Calu3 (cell line): ENCODE measurements at regions not wholly inside any gene's neighbourhood (a gene's known extent, or its start where the extent isn't known, plus 50 kb on each side); places are given as distances from the start of the nearest gene placed in this dataset.

ENCODE experiments used
- BruUV-seq: library from RNA; stranded (reverse); fragments of 400-500 nt; replicated peaks from 2 replicates; lab custom pipeline; 2021; lab: Mats Ljungman, UMichigan
- CTCF ChIA-PET: fragments of 300-600 bp; sonication (Branson Sonifier 250); formaldehyde crosslinking; loops from one replicate; lab custom pipeline; 2022; ENCODE audit warnings: antibody characterized with exemption; lab: Charles Lee
- DNase-seq: peaks from one replicate; pipeline ENCODE4 v3.0.0; 2022
- H3K27ac Mint-ChIP-seq: one replicate; pipeline ENCODE4 v1.8.0; 2022; ENCODE audit warnings: mixed read lengths; ENCODE audit not compliant: unreplicated experiment
- H3K27me3 Mint-ChIP-seq: one replicate; pipeline ENCODE4 v1.8.0; 2022; ENCODE audit warnings: mixed read lengths; ENCODE audit not compliant: unreplicated experiment
- H3K36me3 Mint-ChIP-seq: one replicate; pipeline ENCODE4 v1.8.0; 2022; ENCODE audit warnings: mild to moderate bottlenecking, moderate library complexity, mixed read lengths; ENCODE audit not compliant: insufficient read depth, unreplicated experiment
- H3K4me1 Mint-ChIP-seq: one replicate; pipeline ENCODE4 v1.8.0; 2022; ENCODE audit warnings: mild to moderate bottlenecking, low read depth, mixed read lengths; ENCODE audit not compliant: unreplicated experiment
- H3K4me3 Mint-ChIP-seq: one replicate; pipeline ENCODE4 v1.8.0; 2022; ENCODE audit warnings: mild to moderate bottlenecking, low read depth, moderate library complexity, mixed read lengths; ENCODE audit not compliant: unreplicated experiment
- H3K9me3 Mint-ChIP-seq: one replicate; pipeline ENCODE4 v1.8.0; 2022; ENCODE audit warnings: low read depth, mixed read lengths; ENCODE audit not compliant: unreplicated experiment
- CTCF ChIP-seq: fragments of 200-600 bp; IDR thresholded peaks from one replicate; pipeline ENCODE4 v1.8.0; 2022; ENCODE audit warnings: antibody characterized with exemption; ENCODE audit not compliant: unreplicated experiment
- intact Hi-C: fragments of 100-400 bp; cut with micrococcal nuclease; formaldehyde crosslinking; loops from one replicate; pipeline ENCODE4 v1.10.0; 2022; ENCODE audit not compliant: unreplicated experiment

GRCh38 chr11:24344222-24344621 is 152.6 kb upstream of the LUZP2 start:
- no peak overlapping the region for H3K27ac Mint-ChIP-seq
- TF ChIP-seq CTCF: no peak
- CTCF ChIA-PET: no interaction called here
- H3K9me3 Mint-ChIP-seq: no peaks in the 10 kb centered on the region
- no peaks in the 10 kb centered on the region for H3K4me1 Mint-ChIP-seq
- intact Hi-C loops: no loop called here
- no peaks in the 10 kb centered on the region for H3K27me3 Mint-ChIP-seq
- no peak for DNase-seq
- no peak overlapping the region for H3K4me3 Mint-ChIP-seq
- no peaks in the 10 kb centered on the region for H3K36me3 Mint-ChIP-seq
- BruUV-seq: no TSS peak

- TF ChIP-seq CTCF: no peak
- intact Hi-C loops: no loop called here
- no peak for DNase-seq
- Mint-ChIP-seq H3K9me3 (no peaks in the 10 kb centered on the region), H3K4me1 (no peaks in the 10 kb centered on the region), H3K4me3 (no peak overlapping the region), H3K27ac (no peak overlapping the region), H3K36me3 (no peaks in the 10 kb centered on the region), H3K27me3 (no peaks in the 10 kb centered on the region)
- no TSS peak for BruUV-seq
- CTCF ChIA-PET: no interaction called here
Observed at GRCh38 chr11:24348908-24349307, 147.9 kb upstream of the LUZP2 start.

DNA sequence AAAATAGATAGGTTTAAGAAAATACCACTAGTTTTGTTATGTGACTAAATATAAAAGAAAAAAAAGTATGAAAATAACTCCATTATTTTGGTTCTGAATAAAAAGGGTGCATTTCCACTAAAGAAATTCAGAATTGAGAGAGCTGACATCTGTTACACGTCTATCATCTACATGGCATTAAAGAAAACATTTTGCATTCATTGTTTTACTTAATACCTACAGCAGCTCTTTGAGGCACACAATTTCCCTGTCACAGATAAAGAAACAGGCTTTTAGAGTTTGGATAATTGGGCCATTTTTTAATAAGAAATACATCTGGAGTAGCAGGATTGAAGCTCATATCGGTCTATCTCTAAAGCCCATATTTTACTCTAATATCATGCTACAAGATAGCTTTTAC is 145.7 kb upstream of the LUZP2 start:
- CTCF ChIA-PET: no interaction called here
- DNase-seq: no peak
- intact Hi-C loops: no loop called here
- no TSS peak for BruUV-seq
- H3K4me3 Mint-ChIP-seq: no peak overlapping the region
- H3K27me3 Mint-ChIP-seq: no peaks in the 10 kb centered on the region
- H3K27ac Mint-ChIP-seq: no peak overlapping the region
- H3K36me3 Mint-ChIP-seq: no peaks in the 10 kb centered on the region
- no peak for TF ChIP-seq CTCF
- H3K9me3 Mint-ChIP-seq: no peaks in the 10 kb centered on the region
- no peaks in the 10 kb centered on the region for H3K4me1 Mint-ChIP-seq

GRCh38 chr11:24356501-24356900 is 140.4 kb upstream of the LUZP2 start:
- no peak for DNase-seq
- Mint-ChIP-seq H3K9me3 (peaks cover 2% of the 10 kb centered on the region), H3K36me3 (no peaks in the 10 kb centered on the region), H3K4me3 (no peak overlapping the region), H3K27ac (no peak overlapping the region), H3K4me1 (no peaks in the 10 kb centered on the region), H3K27me3 (no peaks in the 10 kb centered on the region)
- BruUV-seq: no TSS peak
- TF ChIP-seq CTCF: no peak
- intact Hi-C loops: no loop called here
- CTCF ChIA-PET: interaction anchor here (0.9 kb wide), 1 partner anchor 10 kb away, joined by 3 read pairs; no protein-coding TSS in a partner anchor
